GM12864 (cell line): ENCODE measurements at regions not wholly inside any gene's neighbourhood (a gene's known extent, or its start where the extent isn't known, plus 50 kb on each side); places are given as distances from the start of the nearest gene placed in this dataset.

ENCODE experiments used
- DNase-seq: peaks from one replicate; pipeline ENCODE4 v3.0.0-alpha.2; 2011; ENCODE audit warnings: low read depth
- H3K4me3 ChIP-seq: 2 replicates; pipeline ENCODE4 v1.5.1; 2011; ENCODE audit warnings: mild to moderate bottlenecking, low read depth, low read length, control low read depth
- CTCF ChIP-seq: IDR thresholded peaks from 2 replicates; pipeline ENCODE4 v1.5.1; 2011; ENCODE audit warnings: low read depth, mild to moderate bottlenecking, moderate library complexity, low read length, control low read depth, inconsistent platforms; ENCODE audit errors: missing control alignments

- TF ChIP-seq CTCF = no peak
- H3K4me3 ChIP-seq = no peak overlapping the region
- DNase-seq = no peak
These were observed 364.0 kb downstream of the GPD2 start for GRCh38 chr2:156800065-156800653.

GRCh38 chr2:156800781-156801361, 364.7 kb downstream of the GPD2 start:
- DNase-seq = no peak
- TF ChIP-seq CTCF = no peak
- no peak overlapping the region for H3K4me3 ChIP-seq

- no peak for TF ChIP-seq CTCF
- DNase-seq = no peak
- no peak overlapping the region for H3K4me3 ChIP-seq
These were observed 367.1 kb downstream of the GPD2 start for GRCh38 chr2:156803243-156803642.

- no peak for TF ChIP-seq CTCF
- no peak for DNase-seq
- no peak overlapping the region for H3K4me3 ChIP-seq
These were observed 367.8 kb downstream of the GPD2 start for GRCh38 chr2:156803967-156804366.

- H3K4me3 ChIP-seq = no peak overlapping the region
- DNase-seq = no peak
- no peak for TF ChIP-seq CTCF
These were observed 373.9 kb downstream of the GPD2 start for GRCh38 chr2:156810094-156810493.

- no peak overlapping the region for H3K4me3 ChIP-seq
- TF ChIP-seq CTCF = no peak
- DNase-seq = no peak
These were observed 376.3 kb downstream of the GPD2 start for GRCh38 chr2:156812496-156812895.

- TF ChIP-seq CTCF = no peak
- no peak for DNase-seq
- H3K4me3 ChIP-seq = no peak overlapping the region
These were observed 381.3 kb downstream of the GPD2 start for GRCh38 chr2:156817430-156817829.
